PC-3 (cell line): ENCODE measurements at regions not wholly inside any gene's neighbourhood (a gene's known extent, or its start where the extent isn't known, plus 50 kb on each side); places are given as distances from the start of the nearest gene placed in this dataset.
A peak's percentile ranks its signal among the peaks of the same experiment; 100 is the strongest.

Experiments used
- ATAC-seq: fragments of 200-7000 bp; cut with Tn5 transposase; 2 replicates; pipeline ENCODE4 v1.9.1; 2020; ENCODE audit warnings: mild to moderate bottlenecking, moderate library complexity
- BruUV-seq: library from RNA; stranded (reverse); fragments of 400-500 nt; replicated peaks from 2 replicates; lab custom pipeline; 2021; lab: Mats Ljungman, UMichigan
- CTCF ChIA-PET: fragments of 300-600 bp; sonication (Branson Sonifier 250); formaldehyde crosslinking; loops from one replicate; lab custom pipeline; 2022; ENCODE audit warnings: antibody characterized with exemption; lab: Charles Lee
- POLR2A ChIA-PET: fragments of 300-600 bp; sonication (Branson Sonifier 250); formaldehyde crosslinking; loops from one replicate; lab custom pipeline; 2022; ENCODE audit warnings: antibody characterized with exemption; ENCODE audit not compliant: unreplicated experiment; lab: Charles Lee
- DNase-seq: peaks from one replicate; pipeline ENCODE4 v3.0.0-alpha.2; 2015
- H2AFZ ChIP-seq: fragments of 300-600 bp; sonication (generic); 2 replicates; pipeline ENCODE4 v1.6.0; 2016; ENCODE audit warnings: antibody characterized with exemption, low read length
- H3F3A ChIP-seq: fragments of 300-600 bp; sonication (generic); one replicate; pipeline ENCODE4 v1.6.0; 2017; ENCODE audit warnings: antibody characterized with exemption, low read length, control low read depth, mild to moderate bottlenecking; ENCODE audit not compliant: unreplicated experiment
- H3K27ac ChIP-seq: fragments of 300-600 bp; sonication (generic); 2 replicates; pipeline ENCODE4 v1.5.1; 2016; ENCODE audit warnings: mild to moderate bottlenecking, low read length
- H3K27me3 ChIP-seq: fragments of 300-600 bp; sonication (generic); 2 replicates; pipeline ENCODE4 v1.6.1; 2016; ENCODE audit warnings: low read length, mixed read lengths
- H3K36me3 ChIP-seq: fragments of 300-600 bp; sonication (generic); 2 replicates; pipeline ENCODE4 v1.6.1; 2016; ENCODE audit warnings: low read depth, mixed run types, low read length, mixed read lengths
- H3K4me1 ChIP-seq: fragments of 300-600 bp; sonication (generic); 2 replicates; pipeline ENCODE4 v1.5.1; 2016; ENCODE audit warnings: low read length; ENCODE audit not compliant: insufficient read depth
- H3K4me2 ChIP-seq: fragments of 300-600 bp; sonication (generic); 2 replicates; pipeline ENCODE4 v1.6.0; 2016; ENCODE audit warnings: low read length
- H3K4me3 ChIP-seq: fragments of 300-600 bp; sonication (generic); 2 replicates; pipeline ENCODE4 v1.5.1; 2016; ENCODE audit warnings: mild to moderate bottlenecking, low read length, mixed read lengths
- H3K79me2 ChIP-seq: fragments of 300-600 bp; sonication (generic); 2 replicates; pipeline ENCODE4 v1.6.1; 2017; ENCODE audit warnings: low read length, mixed read lengths
- H3K9ac ChIP-seq: fragments of 300-600 bp; sonication (generic); 2 replicates; pipeline ENCODE4 v1.6.0; 2016; ENCODE audit warnings: mild to moderate bottlenecking, low read length
- H3K9me2 ChIP-seq: fragments of 300-600 bp; sonication (generic); replicated peaks from 2 replicates; pipeline ENCODE4 v1.6.1; 2016; ENCODE audit warnings: mixed run types, low read length, mixed read lengths
- H3K9me3 ChIP-seq: fragments of 300-600 bp; sonication (generic); 2 replicates; pipeline ENCODE4 v1.6.1; 2016; ENCODE audit warnings: low read length, mixed read lengths
- H4K20me1 ChIP-seq: fragments of 300-600 bp; sonication (generic); 2 replicates; pipeline ENCODE4 v1.6.1; 2016; ENCODE audit warnings: low read length, mixed read lengths
- CTCF ChIP-seq: fragments of 300-600 bp; sonication (generic); conservative IDR thresholded peaks from 2 replicates; pipeline ENCODE4 v1.5.1; 2017; ENCODE audit warnings: antibody characterized with exemption, low read depth, mild to moderate bottlenecking, low read length
- EZH2 ChIP-seq: fragments of 300-600 bp; sonication (generic); IDR thresholded peaks from one replicate; pipeline ENCODE4 v1.6.1; 2017; ENCODE audit warnings: antibody characterized with exemption, mild to moderate bottlenecking, low read length; ENCODE audit not compliant: unreplicated experiment
- EZH2phosphoT487 ChIP-seq: fragments of 300-600 bp; sonication (generic); IDR thresholded peaks from 2 replicates; pipeline ENCODE4 v1.6.1; 2018; ENCODE audit warnings: mild to moderate bottlenecking, antibody characterized with exemption, low read length, borderline replicate concordance
- intact Hi-C: fragments of 100-400 bp; cut with micrococcal nuclease; formaldehyde crosslinking; loops from 2 replicates; pipeline ENCODE4 v1.9.0; 2023

- peak; percentile 97 for DNase-seq
- Histone ChIP-seq H3K9me3 (no peaks in the 10 kb centered on the region), H3K36me3 (no peaks in the 10 kb centered on the region), H4K20me1 (no peaks in the 10 kb centered on the region), H2AFZ (no peak overlapping the region), H3K79me2 (peaks cover 20% of the 10 kb centered on the region), H3K9ac (peak overlapping the region; percentile 86), H3K27ac (peak overlapping the region; percentile 100), H3K4me3 (no peak overlapping the region), H3K4me2 (peak overlapping the region; percentile 42), H3K27me3 (no peaks in the 10 kb centered on the region), H3F3A (peaks cover 34% of the 10 kb centered on the region), H3K4me1 (peaks cover 93% of the 10 kb centered on the region), H3K9me2 (no peaks in the 10 kb centered on the region)
- ATAC-seq = peak; percentile 13
- intact Hi-C loops = loop anchor here (1.0 kb wide), 2 partner anchors 236 to 242 kb away; no protein-coding TSS in a partner anchor
- TF ChIP-seq EZH2phosphoT487 = no peak
- ChIA-PET POLR2A (interaction anchor here (0.5 to 0.7 kb wide), 2 partner anchors 60 to 92 kb away, joined by 3 to 4 read pairs; no protein-coding TSS in a partner anchor), CTCF (no interaction called here)
- no TSS peak for BruUV-seq
Measured at GRCh38 chrX:45714866-45715265, 514.2 kb upstream of the DIPK2B start.

- POLR2A ChIA-PET = no interaction called here
- Histone ChIP-seq H3K36me3 (no peaks in the 10 kb centered on the region), H3K27ac (peak overlapping the region; percentile 100), H3K4me3 (no peak overlapping the region), H3K9me2 (no peaks in the 10 kb centered on the region), H3K27me3 (no peaks in the 10 kb centered on the region), H3F3A (peaks cover 37% of the 10 kb centered on the region), H2AFZ (no peak overlapping the region), H3K4me1 (peaks cover 80% of the 10 kb centered on the region), H3K79me2 (peaks cover 20% of the 10 kb centered on the region), H3K9ac (peak overlapping the region; percentile 95), H4K20me1 (no peaks in the 10 kb centered on the region), H3K4me2 (peak overlapping the region; percentile 79), H3K9me3 (no peaks in the 10 kb centered on the region)
- intact Hi-C loops = no loop called here
- TF ChIP-seq CTCF = no peak
- TF ChIP-seq EZH2phosphoT487 = no peak
- TF ChIP-seq EZH2 = no peak
- BruUV-seq = no TSS peak
- ATAC-seq (no peak), DNase-seq (peak; percentile 90)
- CTCF ChIA-PET = no interaction called here
Measured at GRCh38 chrX:45712067-45712466, 511.4 kb upstream of the DIPK2B start.

- Histone ChIP-seq H3K4me2 (peak overlapping the region; percentile 79), H3K9ac (peak overlapping the region; percentile 95), H3K36me3 (no peaks in the 10 kb centered on the region), H3K4me3 (peak overlapping the region; percentile 44), H2AFZ (no peak overlapping the region), H3K27me3 (no peaks in the 10 kb centered on the region), H3K79me2 (peaks cover 20% of the 10 kb centered on the region), H3K9me2 (no peaks in the 10 kb centered on the region), H3F3A (peaks cover 34% of the 10 kb centered on the region), H3K4me1 (peaks cover 72% of the 10 kb centered on the region), H3K27ac (peak overlapping the region; percentile 100), H3K9me3 (no peaks in the 10 kb centered on the region), H4K20me1 (no peaks in the 10 kb centered on the region)
- CTCF ChIA-PET = interaction anchor here (1.0 kb wide), 1 partner anchor 196 kb away, joined by 3 read pairs; no protein-coding TSS in a partner anchor
- BruUV-seq = TSS peak; percentile 15
- POLR2A ChIA-PET = interaction anchor here (0.6 to 1.6 kb wide), 7 partner anchors 24 to 231 kb away, joined by 5 to 29 read pairs (median 8); no protein-coding TSS in a partner anchor
- no peak for TF ChIP-seq EZH2
- no peak for TF ChIP-seq CTCF
- TF ChIP-seq EZH2phosphoT487 = no peak
- intact Hi-C loops = loop anchor here (2.0 kb wide), 3 partner anchors 38 to 204 kb away; no protein-coding TSS in a partner anchor
- DNase-seq = peak; percentile 91
- ATAC-seq = peak; percentile 15
Measured at GRCh38 chrX:45711231-45711630, 510.6 kb upstream of the DIPK2B start.
